ENCODE measurements at regions not wholly inside any gene's neighbourhood (a gene's known extent, or its start where the extent isn't known, plus 50 kb on each side); places are given as distances from the start of the nearest gene placed in this dataset.

DNA sequence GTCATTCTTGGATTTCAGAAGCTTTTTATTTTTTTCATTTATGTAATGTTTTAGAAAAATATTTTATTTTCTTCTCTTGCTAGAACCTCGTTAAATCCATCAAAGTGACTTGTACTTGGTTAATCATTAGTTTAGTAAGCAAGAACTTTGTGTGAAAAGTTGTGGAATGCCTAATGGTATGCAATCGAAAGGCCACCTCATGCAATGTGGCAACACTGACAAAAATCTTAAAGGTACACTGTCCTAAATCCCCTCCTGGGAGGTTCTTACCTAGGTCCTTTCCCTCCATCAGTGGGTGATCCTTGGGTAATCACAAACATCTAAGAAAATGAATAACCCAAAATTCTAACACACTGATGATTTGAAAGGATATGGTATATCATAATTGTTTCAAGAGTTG is 304.2 kb downstream of the DNAH5 start:
- H3K4me3 ChIP-seq = no peak overlapping the region
- no peak for DNase-seq
- H3K36me3 ChIP-seq = no peaks in the 10 kb centered on the region
- TF ChIP-seq POLR2A (IDR thresholded peaks at IDR 0.05) (no peak), POLR2AphosphoS5 (IDR thresholded peaks at IDR 0.05) (no peak)
- TF ChIP-seq, protein P1, sequence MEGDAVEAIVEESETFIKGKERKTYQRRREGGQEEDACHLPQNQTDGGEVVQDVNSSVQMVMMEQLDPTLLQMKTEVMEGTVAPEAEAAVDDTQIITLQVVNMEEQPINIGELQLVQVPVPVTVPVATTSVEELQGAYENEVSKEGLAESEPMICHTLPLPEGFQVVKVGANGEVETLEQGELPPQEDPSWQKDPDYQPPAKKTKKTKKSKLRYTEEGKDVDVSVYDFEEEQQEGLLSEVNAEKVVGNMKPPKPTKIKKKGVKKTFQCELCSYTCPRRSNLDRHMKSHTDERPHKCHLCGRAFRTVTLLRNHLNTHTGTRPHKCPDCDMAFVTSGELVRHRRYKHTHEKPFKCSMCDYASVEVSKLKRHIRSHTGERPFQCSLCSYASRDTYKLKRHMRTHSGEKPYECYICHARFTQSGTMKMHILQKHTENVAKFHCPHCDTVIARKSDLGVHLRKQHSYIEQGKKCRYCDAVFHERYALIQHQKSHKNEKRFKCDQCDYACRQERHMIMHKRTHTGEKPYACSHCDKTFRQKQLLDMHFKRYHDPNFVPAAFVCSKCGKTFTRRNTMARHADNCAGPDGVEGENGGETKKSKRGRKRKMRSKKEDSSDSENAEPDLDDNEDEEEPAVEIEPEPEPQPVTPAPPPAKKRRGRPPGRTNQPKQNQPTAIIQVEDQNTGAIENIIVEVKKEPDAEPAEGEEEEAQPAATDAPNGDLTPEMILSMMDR (IDR thresholded peaks at IDR 0.05 in 8 of 11, conservative IDR thresholded peaks at IDR 0.05 in 3 of 11) = no peak
- intact Hi-C loops (cut with DNase I; ENCODE audit: low total_unique reads) = no loop called here
- H3K27ac ChIP-seq = no peak overlapping the region
- H3K27me3 ChIP-seq (replicated peaks in 1 of 7) = no peaks in the 10 kb centered on the region
- H3K4me1 ChIP-seq = no peaks in the 10 kb centered on the region
- WGBS, 5 donors = 65 to 77% (median 72%) methylated on average over 2 of the region's 2 CpGs
- peaks cover 0 to 22% (median 0%) of the 10 kb centered on the region in 8 donors for H3K9me3 ChIP-seq

DNA sequence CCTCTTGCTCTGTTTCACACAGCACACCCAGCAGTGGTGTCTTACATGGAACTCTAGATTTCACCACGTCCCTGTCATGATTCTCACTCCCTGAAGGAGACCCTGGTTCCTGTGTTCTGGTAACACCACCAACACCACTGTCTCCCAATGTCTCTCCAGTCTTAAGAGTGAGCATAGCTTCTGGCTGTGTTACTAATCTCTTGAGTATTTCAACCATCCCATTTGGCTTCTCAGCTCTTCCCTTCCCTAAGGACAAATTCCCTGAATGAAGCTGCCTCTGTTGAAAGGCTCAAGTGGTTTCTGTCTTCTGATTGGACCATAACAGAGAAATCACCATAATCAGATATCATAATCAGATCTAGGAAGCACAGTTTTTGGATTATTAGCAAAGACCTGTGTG is 311.8 kb downstream of the DNAH5 start:
- TF ChIP-seq, protein P1 (IDR thresholded peaks at IDR 0.05 in 8 of 11, conservative IDR thresholded peaks at IDR 0.05 in 3 of 11) = no peak
- TF ChIP-seq POLR2AphosphoS5 (IDR thresholded peaks at IDR 0.05) (no peak), POLR2A (IDR thresholded peaks at IDR 0.05) (no peak)
- DNase-seq = no peak
- no peaks in the 10 kb centered on the region for H3K4me1 ChIP-seq
- no peak overlapping the region for H3K27ac ChIP-seq
- H3K4me3 ChIP-seq = no peak overlapping the region
- no peaks in the 10 kb centered on the region for H3K27me3 ChIP-seq (replicated peaks in 1 of 7)
- H3K36me3 ChIP-seq = no peaks in the 10 kb centered on the region
- intact Hi-C loops (cut with DNase I; ENCODE audit: low total_unique reads) = no loop called here
- H3K9me3 ChIP-seq = peaks cover 0 to 27% (median under 1%) of the 10 kb centered on the region in 8 donors
- 26 to 43% (median 38%) methylated on average over 1 of the region's 1 CpG for WGBS, 5 donors

DNA sequence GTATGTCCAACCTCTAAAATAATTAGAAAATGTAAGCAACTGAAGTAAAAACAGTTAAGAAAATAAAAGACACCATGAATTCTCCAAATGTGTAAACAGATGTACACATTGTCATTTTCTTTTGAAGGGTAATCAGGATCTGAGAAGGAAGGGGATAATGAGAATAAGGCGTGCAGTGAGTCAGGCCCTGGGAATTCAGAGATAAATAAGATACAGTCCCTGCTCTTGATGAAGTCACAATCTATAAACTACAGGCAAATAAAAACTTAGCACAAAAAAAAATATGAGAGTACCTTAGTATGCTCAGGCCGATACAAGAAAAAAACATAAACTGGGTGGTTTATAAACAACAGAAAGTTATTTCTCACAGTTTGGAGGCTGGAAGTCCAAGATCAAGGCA is 315.3 kb downstream of the DNAH5 start:
- peaks cover 0 to 40% (median 3%) of the 10 kb centered on the region in 8 donors for H3K9me3 ChIP-seq
- no peak for DNase-seq
- no peak overlapping the region for H3K27ac ChIP-seq
- no peaks in the 10 kb centered on the region for H3K27me3 ChIP-seq (replicated peaks in 1 of 7)
- 81 to 92% (median 87%) methylated on average over 2 of the region's 2 CpGs for WGBS, 5 donors
- H3K36me3 ChIP-seq = no peaks in the 10 kb centered on the region
- no peak for TF ChIP-seq POLR2A (IDR thresholded peaks at IDR 0.05)
- no peak for TF ChIP-seq POLR2AphosphoS5 (IDR thresholded peaks at IDR 0.05)
- TF ChIP-seq, protein P1 (IDR thresholded peaks at IDR 0.05 in 8 of 11, conservative IDR thresholded peaks at IDR 0.05 in 3 of 11) = no peak
- intact Hi-C loops (cut with DNase I; ENCODE audit: low total_unique reads) = no loop called here
- no peak overlapping the region for H3K4me3 ChIP-seq
- H3K4me1 ChIP-seq = no peaks in the 10 kb centered on the region

DNA sequence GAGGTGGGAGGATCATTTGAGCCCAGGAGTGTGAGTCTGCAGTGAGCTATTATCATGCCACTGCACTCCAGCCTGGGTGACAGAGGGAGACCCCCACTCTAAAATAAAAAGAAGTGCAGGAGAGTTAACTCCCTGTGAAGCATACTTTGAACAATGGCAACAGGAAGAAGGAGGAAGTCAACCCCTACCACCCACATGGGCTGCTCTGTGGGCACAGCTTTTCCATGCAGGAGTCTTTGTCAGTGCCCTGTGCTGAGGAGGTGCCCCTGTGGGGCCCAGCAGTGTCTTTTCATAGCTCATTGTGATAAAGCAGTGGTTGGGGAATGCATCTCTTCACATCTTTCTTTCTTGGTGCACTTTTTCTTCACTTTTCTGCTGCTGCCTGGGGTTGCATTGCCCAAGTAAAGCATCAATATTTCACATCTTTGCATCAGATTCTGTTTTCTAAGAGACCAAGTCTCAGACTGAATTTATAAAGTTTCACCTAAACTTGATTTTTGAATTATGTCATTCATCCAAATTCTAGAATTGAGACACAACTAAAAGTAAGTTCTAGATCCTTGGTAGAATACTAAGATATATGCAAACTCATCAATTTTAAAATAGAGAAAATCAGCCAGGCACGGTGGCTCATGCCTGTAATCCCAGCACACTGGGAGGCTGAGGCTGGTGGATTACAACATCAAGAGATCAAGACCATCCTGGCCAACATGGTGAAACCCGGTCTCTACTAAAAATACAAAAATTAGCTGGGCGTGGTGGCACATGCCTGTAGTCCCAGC is 316.6 kb downstream of the DNAH5 start:
- H3K27me3 ChIP-seq (replicated peaks in 1 of 7) = no peaks in the 10 kb centered on the region
- no peak overlapping the region for H3K27ac ChIP-seq
- H3K9me3 ChIP-seq = peaks cover 0 to 41% (median 3%) of the 10 kb centered on the region in 8 donors
- DNase-seq = no peak
- H3K36me3 ChIP-seq = no peaks in the 10 kb centered on the region
- H3K4me1 ChIP-seq = no peaks in the 10 kb centered on the region
- no peak overlapping the region for H3K4me3 ChIP-seq
- WGBS, 5 donors = 46 to 71% (median 58%) methylated on average over 3 of the region's 3 CpGs
- intact Hi-C loops (cut with DNase I; ENCODE audit: low total_unique reads) = no loop called here
- TF ChIP-seq POLR2AphosphoS5 (IDR thresholded peaks at IDR 0.05) (no peak), POLR2A (IDR thresholded peaks at IDR 0.05) (no peak)
- TF ChIP-seq, protein P1 (IDR thresholded peaks at IDR 0.05 in 8 of 11, conservative IDR thresholded peaks at IDR 0.05 in 3 of 11) = no peak
